ENCODE measurements at regions not wholly inside any gene's neighbourhood (a gene's known extent, or its start where the extent isn't known, plus 50 kb on each side); places are given as distances from the start of the nearest gene placed in this dataset.

DNA sequence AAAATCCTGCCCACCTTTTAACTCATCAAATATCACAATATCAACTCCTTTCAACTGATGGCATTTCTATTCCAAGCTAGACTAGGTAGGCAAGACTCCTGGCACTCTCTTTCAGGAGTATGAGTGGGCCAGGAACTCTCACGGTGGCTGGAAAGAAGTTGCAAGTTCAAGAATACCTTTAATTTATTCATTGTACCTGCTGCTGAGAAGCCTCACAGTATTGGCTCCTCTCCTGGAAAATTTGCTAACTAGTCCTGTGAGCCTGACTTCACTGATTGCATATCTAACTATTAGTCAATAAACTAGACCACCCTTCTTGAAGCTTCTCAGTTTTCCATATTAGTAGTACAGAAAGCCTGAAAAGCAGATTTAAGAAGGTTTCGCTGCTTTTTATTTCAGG lies 120.2 kb downstream of the DUSP10 start:
- no peak for DNase-seq
- Histone ChIP-seq H3K36me3 (ENCODE audit: control insufficient read depth, insufficient read depth, low read length) (no peaks in the 10 kb centered on the region), H3K9me3 (replicated peaks; ENCODE audit: control insufficient read depth, low read depth, low read length) (no peaks in the 10 kb centered on the region), H3K27ac (ENCODE audit: low read length) (no peak overlapping the region), H3K27me3 (ENCODE audit: control insufficient read depth, insufficient read depth, low read length) (no peaks in the 10 kb centered on the region), H3K4me1 (ENCODE audit: control insufficient read depth, insufficient read depth, low read length) (no peaks in the 10 kb centered on the region), H3K4me3 (ENCODE audit: low read length) (no peak overlapping the region)
- 90% methylated on average over 2 of the region's 2 CpGs for WGBS (ENCODE audit: insufficient coverage)

GRCh38 chr1:221622389-221622788 lies 119.5 kb downstream of the DUSP10 start:
- no peak overlapping the region for H3K27ac ChIP-seq (ENCODE audit: low read length)

GRCh38 chr1:221625026-221625425 lies 116.9 kb downstream of the DUSP10 start:
- Histone ChIP-seq H3K36me3 (ENCODE audit: control insufficient read depth, insufficient read depth, low read length) (no peaks in the 10 kb centered on the region), H3K4me3 (ENCODE audit: low read length) (no peak overlapping the region), H3K27me3 (ENCODE audit: control insufficient read depth, insufficient read depth, low read length) (no peaks in the 10 kb centered on the region), H3K4me1 (ENCODE audit: control insufficient read depth, insufficient read depth, low read length) (no peaks in the 10 kb centered on the region), H3K27ac (ENCODE audit: low read length) (no peak overlapping the region), H3K9me3 (replicated peaks; ENCODE audit: control insufficient read depth, low read depth, low read length) (no peaks in the 10 kb centered on the region)
- no peak for DNase-seq

More at GRCh38 chr1:221622389-221622788, 119.5 kb downstream of the DUSP10 start:
- Histone ChIP-seq H3K27me3 (ENCODE audit: control insufficient read depth, insufficient read depth, low read length) (no peaks in the 10 kb centered on the region), H3K9me3 (replicated peaks; ENCODE audit: control insufficient read depth, low read depth, low read length) (no peaks in the 10 kb centered on the region), H3K4me1 (ENCODE audit: control insufficient read depth, insufficient read depth, low read length) (no peaks in the 10 kb centered on the region), H3K4me3 (ENCODE audit: low read length) (no peak overlapping the region), H3K36me3 (ENCODE audit: control insufficient read depth, insufficient read depth, low read length) (no peaks in the 10 kb centered on the region)
- no CpG with 5 or more reads among the region's 2 CpGs for WGBS (ENCODE audit: insufficient coverage)
- no peak for DNase-seq

- DNase-seq, result no peak
- WGBS (ENCODE audit: insufficient coverage), result no CpG with 5 or more reads among the region's 1 CpG
Observed at GRCh38 chr1:221626041-221626440, 115.8 kb downstream of the DUSP10 start.

GRCh38 chr1:221630236-221630635 lies 111.7 kb downstream of the DUSP10 start:
- H3K27ac ChIP-seq (ENCODE audit: low read length), result no peak overlapping the region
- no peak for DNase-seq
- H3K9me3 ChIP-seq (replicated peaks; ENCODE audit: control insufficient read depth, low read depth, low read length), result no peaks in the 10 kb centered on the region
- H3K27me3 ChIP-seq (ENCODE audit: control insufficient read depth, insufficient read depth, low read length), result no peaks in the 10 kb centered on the region
- H3K4me1 ChIP-seq (ENCODE audit: control insufficient read depth, insufficient read depth, low read length), result no peaks in the 10 kb centered on the region
- H3K4me3 ChIP-seq (ENCODE audit: low read length), result no peak overlapping the region
- H3K36me3 ChIP-seq (ENCODE audit: control insufficient read depth, insufficient read depth, low read length), result no peaks in the 10 kb centered on the region

More at GRCh38 chr1:221626041-221626440, 115.8 kb downstream of the DUSP10 start:
- H3K27ac ChIP-seq (ENCODE audit: low read length), result no peak overlapping the region
- no peaks in the 10 kb centered on the region for H3K9me3 ChIP-seq (replicated peaks; ENCODE audit: control insufficient read depth, low read depth, low read length)
- no peaks in the 10 kb centered on the region for H3K36me3 ChIP-seq (ENCODE audit: control insufficient read depth, insufficient read depth, low read length)
- no peak overlapping the region for H3K4me3 ChIP-seq (ENCODE audit: low read length)
- no peaks in the 10 kb centered on the region for H3K27me3 ChIP-seq (ENCODE audit: control insufficient read depth, insufficient read depth, low read length)
- H3K4me1 ChIP-seq (ENCODE audit: control insufficient read depth, insufficient read depth, low read length), result no peaks in the 10 kb centered on the region

DNA sequence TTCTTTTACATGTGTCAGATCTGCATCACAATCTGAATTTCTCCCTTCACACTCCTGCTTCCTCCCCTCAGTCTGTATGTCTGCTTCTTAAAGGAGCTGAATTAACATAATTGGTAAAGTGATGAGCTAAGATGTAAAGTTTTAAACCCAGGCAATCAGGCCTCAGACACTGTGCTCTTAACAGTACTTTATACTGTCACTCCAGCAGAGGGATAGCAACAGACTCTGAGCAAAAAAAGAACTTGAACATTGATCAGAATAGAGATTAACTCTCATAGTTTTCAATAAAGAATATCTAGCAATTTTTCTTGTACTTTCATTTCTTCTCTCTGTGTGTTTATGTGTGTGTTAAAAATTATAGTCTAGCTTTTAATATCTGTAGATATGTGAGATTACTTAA lies 110.3 kb downstream of the DUSP10 start:
- H3K9me3 ChIP-seq (replicated peaks; ENCODE audit: control insufficient read depth, low read depth, low read length), result no peaks in the 10 kb centered on the region
- no peaks in the 10 kb centered on the region for H3K27me3 ChIP-seq (ENCODE audit: control insufficient read depth, insufficient read depth, low read length)
- no peaks in the 10 kb centered on the region for H3K4me1 ChIP-seq (ENCODE audit: control insufficient read depth, insufficient read depth, low read length)

DNA sequence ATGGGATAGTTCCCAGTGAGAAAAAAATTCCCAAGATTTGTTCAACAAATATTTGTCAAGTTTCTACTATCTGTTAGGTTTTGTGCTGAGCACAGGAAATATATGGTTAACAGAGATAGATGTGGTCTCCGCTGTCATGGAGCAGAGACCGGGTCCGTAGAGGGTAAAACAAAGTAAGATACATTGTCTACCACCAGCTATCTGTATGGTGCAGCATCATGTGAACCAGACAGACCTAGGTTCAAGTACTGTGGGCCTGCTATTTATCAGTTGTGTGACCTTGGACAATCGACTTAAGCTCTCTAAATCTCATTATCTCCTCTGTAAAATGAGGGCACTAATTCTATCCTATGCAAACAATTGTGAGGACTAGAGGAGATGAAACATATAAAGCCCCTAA lies 109.8 kb downstream of the DUSP10 start:
- no peaks in the 10 kb centered on the region for H3K36me3 ChIP-seq (ENCODE audit: control insufficient read depth, insufficient read depth, low read length)
- no CpG with 5 or more reads among the region's 4 CpGs for WGBS (ENCODE audit: insufficient coverage)

More for the DNA sequence above, 110.3 kb downstream of the DUSP10 start:
- Histone ChIP-seq H3K36me3 (ENCODE audit: control insufficient read depth, insufficient read depth, low read length) (no peaks in the 10 kb centered on the region), H3K27ac (ENCODE audit: low read length) (no peak overlapping the region), H3K4me3 (ENCODE audit: low read length) (no peak overlapping the region)
- DNase-seq, result no peak

GRCh38 chr1:221633841-221634409 lies 108.0 kb downstream of the DUSP10 start:
- no peak for DNase-seq
- Histone ChIP-seq H3K4me3 (ENCODE audit: low read length) (no peak overlapping the region), H3K9me3 (replicated peaks; ENCODE audit: control insufficient read depth, low read depth, low read length) (no peaks in the 10 kb centered on the region), H3K36me3 (ENCODE audit: control insufficient read depth, insufficient read depth, low read length) (no peaks in the 10 kb centered on the region), H3K4me1 (ENCODE audit: control insufficient read depth, insufficient read depth, low read length) (peaks cover 9% of the 10 kb centered on the region), H3K27ac (ENCODE audit: low read length) (no peak overlapping the region), H3K27me3 (ENCODE audit: control insufficient read depth, insufficient read depth, low read length) (no peaks in the 10 kb centered on the region)
- 66% methylated on average over 2 of the region's 5 CpGs for WGBS (ENCODE audit: insufficient coverage)

More for the DNA sequence above, 109.8 kb downstream of the DUSP10 start:
- H3K27ac ChIP-seq (ENCODE audit: low read length), result no peak overlapping the region
- H3K27me3 ChIP-seq (ENCODE audit: control insufficient read depth, insufficient read depth, low read length), result no peaks in the 10 kb centered on the region
- peaks cover 2% of the 10 kb centered on the region for H3K4me1 ChIP-seq (ENCODE audit: control insufficient read depth, insufficient read depth, low read length)
- no peaks in the 10 kb centered on the region for H3K9me3 ChIP-seq (replicated peaks; ENCODE audit: control insufficient read depth, low read depth, low read length)
- H3K4me3 ChIP-seq (ENCODE audit: low read length), result no peak overlapping the region
- DNase-seq, result no peak

DNA sequence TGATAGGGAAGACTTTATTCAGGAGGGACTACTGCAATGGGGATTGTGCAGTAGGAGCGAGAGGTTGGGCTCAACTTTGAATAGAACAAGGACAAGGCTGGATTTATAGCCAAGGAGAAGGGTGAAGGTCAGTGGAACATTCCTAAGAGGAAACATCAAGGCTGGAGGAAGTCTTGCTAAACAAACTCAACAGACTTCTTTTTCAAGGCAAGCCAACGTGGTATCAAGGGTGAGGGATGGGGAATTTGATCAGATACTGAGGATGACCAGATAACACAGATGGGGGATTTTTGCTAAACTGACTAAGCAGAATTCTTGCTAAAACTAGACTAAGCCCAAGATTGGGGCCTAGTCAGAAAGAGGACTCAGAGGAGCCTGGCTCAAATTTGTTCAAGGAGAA lies 107.3 kb downstream of the DUSP10 start:
- Histone ChIP-seq H3K27me3 (ENCODE audit: control insufficient read depth, insufficient read depth, low read length) (no peaks in the 10 kb centered on the region), H3K9me3 (replicated peaks; ENCODE audit: control insufficient read depth, low read depth, low read length) (no peaks in the 10 kb centered on the region), H3K36me3 (ENCODE audit: control insufficient read depth, insufficient read depth, low read length) (no peaks in the 10 kb centered on the region), H3K4me1 (ENCODE audit: control insufficient read depth, insufficient read depth, low read length) (peaks cover 9% of the 10 kb centered on the region), H3K4me3 (ENCODE audit: low read length) (no peak overlapping the region), H3K27ac (ENCODE audit: low read length) (no peak overlapping the region)
- WGBS (ENCODE audit: insufficient coverage), result 71% methylated on average over 1 of the region's 2 CpGs
- DNase-seq, result no peak

- H3K36me3 ChIP-seq (ENCODE audit: control insufficient read depth, insufficient read depth, low read length), result no peaks in the 10 kb centered on the region
- no peak overlapping the region for H3K4me3 ChIP-seq (ENCODE audit: low read length)
- no peak for DNase-seq
- WGBS (ENCODE audit: insufficient coverage), result 78% methylated on average over 1 of the region's 2 CpGs
- no peak overlapping the region for H3K27ac ChIP-seq (ENCODE audit: low read length)
- no peaks in the 10 kb centered on the region for H3K27me3 ChIP-seq (ENCODE audit: control insufficient read depth, insufficient read depth, low read length)
- H3K9me3 ChIP-seq (replicated peaks; ENCODE audit: control insufficient read depth, low read depth, low read length), result no peaks in the 10 kb centered on the region
- peaks cover 9% of the 10 kb centered on the region for H3K4me1 ChIP-seq (ENCODE audit: control insufficient read depth, insufficient read depth, low read length)
Observed at GRCh38 chr1:221635305-221635704, 106.6 kb downstream of the DUSP10 start.

DNA sequence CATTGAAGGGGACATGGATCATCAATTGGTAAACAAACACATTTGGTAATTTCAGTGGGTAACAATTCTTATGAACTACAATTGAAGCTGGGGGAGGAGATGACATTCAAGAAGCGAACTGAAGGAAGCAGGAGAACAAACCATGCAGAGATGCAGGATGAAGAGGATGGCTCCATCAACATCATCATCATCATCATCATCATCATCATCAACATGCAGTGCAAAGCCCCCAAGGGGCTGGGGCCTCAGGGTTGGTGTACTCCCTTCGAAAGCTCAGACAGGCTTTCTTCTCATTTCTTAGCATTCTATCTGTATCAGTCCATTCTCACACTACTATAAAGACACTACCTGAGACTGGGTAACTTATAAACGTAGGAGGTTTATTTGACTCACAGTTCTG lies 105.8 kb downstream of the DUSP10 start:
- H3K9me3 ChIP-seq (replicated peaks; ENCODE audit: control insufficient read depth, low read depth, low read length), result no peaks in the 10 kb centered on the region
- no peak overlapping the region for H3K27ac ChIP-seq (ENCODE audit: low read length)
- DNase-seq, result no peak
- H3K36me3 ChIP-seq (ENCODE audit: control insufficient read depth, insufficient read depth, low read length), result no peaks in the 10 kb centered on the region
- H3K4me3 ChIP-seq (ENCODE audit: low read length), result no peak overlapping the region
- H3K27me3 ChIP-seq (ENCODE audit: control insufficient read depth, insufficient read depth, low read length), result no peaks in the 10 kb centered on the region
- H3K4me1 ChIP-seq (ENCODE audit: control insufficient read depth, insufficient read depth, low read length), result peaks cover 9% of the 10 kb centered on the region
- WGBS (ENCODE audit: insufficient coverage), result no CpG with 5 or more reads among the region's 3 CpGs
